NOMO-1 treated with dmso at 0.1 percent for 144 hours (cell line): ENCODE measurements at regions not wholly inside any gene's neighbourhood (a gene's known extent, or its start where the extent isn't known, plus 50 kb on each side); places are given as distances from the start of the nearest gene placed in this dataset.

Experiments used
- DNase-seq: peaks from one replicate; lab custom pipeline; 2025; ENCODE audit not compliant: unreplicated experiment; lab: John Stamatoyannopoulos, UW

GRCh38 chr15:96414875-96415274 lies 84.4 kb downstream of the NR2F2 start:
- no peak for DNase-seq

- DNase-seq, result no peak
Observed at GRCh38 chr15:96415513-96416217, 85.2 kb downstream of the NR2F2 start.

DNA sequence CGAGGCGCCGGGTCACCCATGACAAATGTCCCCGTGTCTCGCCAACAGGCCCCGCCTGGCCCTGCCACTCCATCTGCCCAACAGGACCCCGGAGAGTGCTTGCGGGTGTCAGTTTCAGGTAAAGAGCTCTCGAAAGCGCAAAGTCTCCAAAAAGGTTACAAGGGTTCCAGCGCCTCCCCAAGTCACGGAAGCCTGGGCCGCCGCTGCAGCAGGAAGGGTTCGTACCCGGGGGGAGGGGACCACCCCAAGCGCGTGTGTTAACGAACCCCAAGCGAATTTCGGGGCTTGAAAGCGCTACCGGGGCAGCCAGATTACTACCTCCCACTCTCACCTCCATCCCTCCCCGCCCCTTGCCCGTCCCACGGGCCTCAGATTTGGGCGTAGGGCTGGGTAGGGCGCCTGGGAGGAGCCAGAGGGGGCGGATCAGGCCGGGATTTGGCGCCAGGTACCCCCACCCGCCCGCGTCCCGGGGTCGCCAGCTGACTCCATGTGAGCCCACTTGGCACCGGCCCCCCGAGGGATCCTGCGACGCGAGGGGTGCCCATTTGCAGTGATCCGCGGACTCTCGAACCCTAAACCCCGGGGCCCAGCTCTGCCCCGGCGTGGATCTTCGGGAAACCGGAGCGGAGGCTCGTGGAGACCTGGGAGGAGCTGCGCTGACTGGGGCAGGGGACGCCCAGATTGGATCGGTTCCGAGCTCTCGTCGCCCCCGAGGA lies 85.9 kb downstream of the NR2F2 start:
- DNase-seq, result no peak

DNA sequence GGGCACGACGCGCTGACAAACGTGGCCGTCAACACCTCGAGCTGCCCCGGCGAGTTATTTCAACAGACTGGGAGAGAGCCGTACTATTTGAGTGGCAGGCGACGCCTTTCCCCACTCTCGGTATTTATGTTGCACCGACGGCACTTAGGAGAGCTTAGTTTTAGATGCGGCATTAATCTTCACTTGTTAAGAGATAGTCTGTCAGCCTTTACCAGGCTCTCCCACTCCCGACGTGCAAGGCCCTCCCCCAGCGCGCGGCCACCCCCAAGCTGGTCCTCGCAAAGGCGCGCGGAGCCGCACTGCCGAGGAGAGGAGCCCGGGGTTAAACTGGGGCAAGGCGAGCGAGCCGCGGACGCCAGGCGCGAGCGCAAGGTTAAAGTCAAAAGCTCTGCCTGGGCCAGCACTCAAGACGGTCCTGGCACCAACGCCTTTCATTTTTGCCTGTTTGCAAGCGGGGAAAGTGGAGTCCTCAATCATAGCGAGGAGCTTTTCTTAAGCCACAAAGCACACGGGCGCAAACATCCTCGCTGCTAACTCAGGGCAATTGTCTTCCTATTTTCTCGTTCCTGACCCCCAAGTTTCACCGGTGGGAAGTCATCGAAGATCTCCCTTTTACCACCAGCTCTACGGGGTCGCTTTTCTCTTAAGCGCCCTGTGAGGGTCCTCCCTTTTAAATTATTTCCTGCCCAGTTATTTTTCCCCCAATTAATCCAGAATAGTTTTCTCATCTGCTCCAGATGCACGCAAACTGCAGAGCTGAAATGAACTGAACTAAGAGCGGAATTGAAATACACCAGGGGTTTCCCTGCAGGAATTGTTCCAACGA lies 86.6 kb downstream of the NR2F2 start:
- DNase-seq, result peak; percentile 4

GRCh38 chr15:96417760-96418130 lies 87.2 kb downstream of the NR2F2 start:
- DNase-seq, result no peak

- no peak for DNase-seq
Observed at GRCh38 chr15:96418146-96418545, 87.6 kb downstream of the NR2F2 start.

- no peak for DNase-seq
Observed at GRCh38 chr15:96421178-96421601, 90.7 kb downstream of the NR2F2 start.

- no peak for DNase-seq
Observed at GRCh38 chr15:96422125-96422524, 91.6 kb downstream of the NR2F2 start.

- no peak for DNase-seq
Observed at GRCh38 chr15:96424674-96425073, 94.2 kb downstream of the NR2F2 start.

- DNase-seq, result no peak
Observed at GRCh38 chr15:96428742-96429141, 98.2 kb downstream of the NR2F2 start.

- no peak for DNase-seq
Observed at GRCh38 chr15:96431786-96432185, 101.3 kb downstream of the NR2F2 start.

DNA sequence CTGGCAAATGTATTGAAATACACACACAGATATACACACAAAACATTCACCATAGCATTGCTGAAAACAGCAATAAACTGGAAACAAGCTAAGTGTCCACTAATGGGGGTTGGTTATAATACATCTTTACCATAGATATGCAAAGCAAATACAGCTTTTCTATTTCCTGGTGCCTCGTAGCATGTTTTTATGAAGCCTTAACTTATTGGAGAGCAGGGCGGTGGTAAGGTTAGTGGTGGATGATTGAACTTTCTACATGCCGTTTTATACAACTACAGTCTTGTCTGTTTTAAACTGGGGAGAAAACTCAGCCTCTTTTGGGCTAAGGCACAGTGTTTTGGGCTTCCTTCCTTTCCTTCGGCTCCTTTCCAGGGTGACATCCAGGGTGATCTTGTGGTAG lies 104.5 kb downstream of the NR2F2 start:
- DNase-seq, result no peak

- DNase-seq, result no peak
Observed at GRCh38 chr15:96435841-96436240, 105.3 kb downstream of the NR2F2 start.

DNA sequence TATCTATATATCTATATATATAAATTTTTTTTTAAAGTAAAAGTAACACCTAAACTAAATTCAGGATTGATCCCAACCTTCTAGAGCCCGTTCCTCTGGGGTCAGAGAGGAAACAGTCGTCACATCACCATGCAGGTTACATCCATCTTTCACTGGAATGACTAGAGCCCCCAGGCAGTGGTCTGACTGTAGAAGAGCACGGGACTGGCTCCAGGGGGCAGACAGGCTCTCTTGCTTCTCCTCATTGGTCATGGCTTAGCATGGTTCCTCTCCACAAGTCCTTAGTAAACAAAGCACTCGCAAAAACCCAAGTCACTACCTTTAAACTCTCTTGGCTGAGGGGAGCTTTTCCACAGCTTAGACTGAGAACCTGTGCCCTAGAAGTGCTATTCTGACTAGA lies 110.5 kb downstream of the NR2F2 start:
- no peak for DNase-seq

- DNase-seq, result no peak
Observed at GRCh38 chr15:96442076-96442475, 111.6 kb downstream of the NR2F2 start.

DNA sequence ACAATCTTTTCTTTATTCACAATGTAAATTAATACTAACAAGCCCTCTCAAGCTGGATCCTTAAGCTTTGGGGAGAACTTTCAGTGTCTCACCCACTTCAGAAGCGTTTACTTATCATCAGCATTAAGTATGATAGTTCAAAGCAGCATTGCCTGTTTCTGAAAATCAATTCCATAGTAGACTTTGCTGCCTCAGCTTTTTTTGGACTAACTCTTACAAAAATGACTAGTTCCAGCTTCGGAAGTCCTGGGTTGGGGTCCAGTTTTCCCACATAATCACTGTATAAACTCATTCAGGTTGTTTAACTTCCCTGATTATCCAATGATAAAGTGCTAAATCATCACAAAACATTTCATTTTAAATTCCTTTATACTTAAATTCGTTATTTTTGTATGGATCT lies 114.4 kb downstream of the NR2F2 start:
- DNase-seq, result no peak

GRCh38 chr15:96448923-96449322 lies 118.4 kb downstream of the NR2F2 start:
- DNase-seq, result no peak

- no peak for DNase-seq
Observed at GRCh38 chr15:96457841-96458240, 127.3 kb downstream of the NR2F2 start.

DNA sequence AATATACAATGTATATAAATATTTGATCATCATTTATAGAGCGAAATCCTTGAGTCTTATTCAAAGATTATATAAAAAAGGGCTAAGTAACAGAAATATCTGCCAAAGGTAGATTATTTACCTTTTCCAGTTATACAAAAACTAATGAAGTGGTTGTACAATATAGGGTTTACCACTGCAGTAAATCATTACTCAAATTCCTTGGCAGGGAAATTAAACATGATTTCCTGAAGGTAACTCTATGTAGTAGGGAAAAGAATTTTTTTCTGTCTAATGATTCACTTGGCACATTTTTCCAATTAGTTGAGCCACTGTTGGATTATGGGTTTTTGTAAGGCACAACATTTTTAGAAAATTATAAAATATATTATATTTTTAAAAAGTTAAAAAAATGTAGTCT lies 129.6 kb downstream of the NR2F2 start:
- DNase-seq, result no peak

GRCh38 chr15:96462768-96463750 lies 132.6 kb downstream of the NR2F2 start:
- DNase-seq, result no peak
